Ascending aorta (tissue), 2 donors: ENCODE measurements at regions not wholly inside any gene's neighbourhood (a gene's known extent, or its start where the extent isn't known, plus 50 kb on each side); places are given as distances from the start of the nearest gene placed in this dataset.

Experiments
- DNase-seq, 2 donors: peaks; one replicate each; pipeline ENCODE4 v3.0.0-alpha.2; 2019; ENCODE audit warnings: low spot score in 2 of 2
- H3K27ac ChIP-seq, 2 donors: fragments of 200-600 bp; sonication (generic); one replicate each; pipeline ENCODE4 v1.5.1; 2016 to 2017; ENCODE audit warnings: mild to moderate bottlenecking in 1 of 2
- H3K27me3 ChIP-seq: fragments of 200-600 bp; sonication (generic); one replicate; pipeline ENCODE4 v1.5.1; 2017
- H3K36me3 ChIP-seq, 2 donors: fragments of 200-600 bp; sonication (generic); one replicate each; pipeline ENCODE4 v1.5.1; 2016
- H3K4me1 ChIP-seq, 2 donors: fragments of 200-600 bp; sonication (generic); one replicate each; pipeline ENCODE4 v1.5.1; 2016 to 2017; ENCODE audit warnings: mild to moderate bottlenecking in 1 of 2
- H3K4me3 ChIP-seq, 2 donors: fragments of 200-600 bp; sonication (generic); one replicate each; pipeline ENCODE4 v1.5.1; 2016 to 2017; ENCODE audit warnings: mild to moderate bottlenecking in 1 of 2
- H3K9me3 ChIP-seq, 2 donors: fragments of 200-600 bp; sonication (generic); one replicate each; pipeline ENCODE4 v1.5.1; 2016
- CTCF ChIP-seq, 3 experiments: fragments of 200-600 bp in 2 of 3; fragments of 450-650 bp in 1 of 3; sonication (generic) in 2 of 3; IDR thresholded peaks; one replicate each; pipeline ENCODE4 v1.5.1; 2016 to 2019; ENCODE audit warnings: antibody characterized with exemption in 3 of 3, mild to moderate bottlenecking in 1 of 3, moderate library complexity in 1 of 3
- intact Hi-C: fragments of 100-400 bp; cut with DNase I; formaldehyde crosslinking; loops from one replicate; pipeline ENCODE4 v1.15.1; 2023

GRCh38 chr2:8534729-8535468, 147.0 kb upstream of the ID2 start:
- Histone ChIP-seq H3K4me3 (no peak overlapping the region), H3K4me1 (peaks cover 9 to 16% of the 10 kb centered on the region in 2 donors), H3K36me3 (no peaks in the 10 kb centered on the region), H3K27me3 (no peaks in the 10 kb centered on the region), H3K27ac (peak overlapping the region; percentile 57 to 60), H3K9me3 (peaks cover 9 to 18% of the 10 kb centered on the region in 2 donors)
- TF ChIP-seq CTCF (IDR thresholded peaks at IDR 0.05), result no peak
- DNase-seq, result peak in 1 of 2 donors; percentile 79
- intact Hi-C loops, result no loop called here

- H3K36me3 ChIP-seq, result no peaks in the 10 kb centered on the region
- H3K4me3 ChIP-seq, result no peak overlapping the region
- DNase-seq, result no peak
- peak overlapping the region; percentile 57 to 60 for H3K27ac ChIP-seq
- peaks cover 14 to 16% of the 10 kb centered on the region in 2 donors for H3K4me1 ChIP-seq
- no peaks in the 10 kb centered on the region for H3K27me3 ChIP-seq
- no peak for TF ChIP-seq CTCF (IDR thresholded peaks at IDR 0.05)
- H3K9me3 ChIP-seq, result peaks cover 9 to 18% of the 10 kb centered on the region in 2 donors
- intact Hi-C loops, result no loop called here
These were observed 146.4 kb upstream of the ID2 start for GRCh38 chr2:8535469-8535795.

- no peaks in the 10 kb centered on the region for H3K36me3 ChIP-seq
- TF ChIP-seq CTCF (IDR thresholded peaks at IDR 0.05), result no peak
- no peak overlapping the region for H3K4me3 ChIP-seq
- no peaks in the 10 kb centered on the region for H3K27me3 ChIP-seq
- H3K27ac ChIP-seq, result peak overlapping the region; percentile 57 to 60
- DNase-seq, result no peak
- peaks cover 14 to 16% of the 10 kb centered on the region in 2 donors for H3K4me1 ChIP-seq
- H3K9me3 ChIP-seq, result peaks cover 9 to 16% of the 10 kb centered on the region in 2 donors
- intact Hi-C loops, result no loop called here
These were observed 145.8 kb upstream of the ID2 start for GRCh38 chr2:8535821-8536685.

GRCh38 chr2:8536686-8537561, 144.9 kb upstream of the ID2 start:
- intact Hi-C loops, result no loop called here
- Histone ChIP-seq H3K4me3 (no peak overlapping the region), H3K4me1 (peaks cover 14 to 16% of the 10 kb centered on the region in 2 donors), H3K27me3 (no peaks in the 10 kb centered on the region), H3K27ac (no peak overlapping the region), H3K9me3 (peaks cover 1 to 8% of the 10 kb centered on the region in 2 donors), H3K36me3 (no peaks in the 10 kb centered on the region)
- DNase-seq, result no peak
- TF ChIP-seq CTCF (IDR thresholded peaks at IDR 0.05), result no peak

GRCh38 chr2:8537562-8538155, 144.2 kb upstream of the ID2 start:
- no peak for DNase-seq
- H3K27me3 ChIP-seq, result no peaks in the 10 kb centered on the region
- no peaks in the 10 kb centered on the region for H3K36me3 ChIP-seq
- no peak overlapping the region for H3K4me3 ChIP-seq
- H3K9me3 ChIP-seq, result peaks cover 0 to 3% of the 10 kb centered on the region in 2 donors
- H3K27ac ChIP-seq, result no peak overlapping the region
- no peak for TF ChIP-seq CTCF (IDR thresholded peaks at IDR 0.05)
- intact Hi-C loops, result no loop called here
- peaks cover 14 to 17% of the 10 kb centered on the region in 2 donors for H3K4me1 ChIP-seq
